ENCODE measurements at regions not wholly inside any gene's neighbourhood (a gene's known extent, or its start where the extent isn't known, plus 50 kb on each side); places are given as distances from the start of the nearest gene placed in this dataset.

GRCh38 chr10:78976825-78977755 lies 91.7 kb upstream of the ZMIZ1 start:
- no peak for DNase-seq

- no peak for DNase-seq
These were observed 88.8 kb upstream of the ZMIZ1 start for GRCh38 chr10:78979938-78980337.

DNA sequence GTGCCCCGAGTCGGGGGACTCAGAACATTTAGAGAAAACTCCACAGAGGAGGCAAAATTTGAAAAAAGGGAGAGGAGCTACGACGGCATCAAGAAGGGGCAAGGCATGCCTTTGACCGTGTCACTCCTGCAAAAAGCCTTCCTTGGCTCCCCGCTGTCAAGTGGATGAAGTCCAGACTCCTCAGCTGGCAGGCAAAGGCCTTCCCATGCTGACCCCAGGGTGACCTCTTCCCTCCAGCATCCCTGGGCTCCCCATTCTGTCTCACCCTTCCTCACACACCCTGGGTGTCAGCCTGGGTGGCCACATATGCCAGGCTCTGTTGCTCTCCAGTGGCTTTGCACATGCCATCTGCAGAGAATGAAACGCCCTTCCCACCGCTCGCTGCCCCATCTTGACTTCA lies 88.4 kb upstream of the ZMIZ1 start:
- DNase-seq, result no peak

DNA sequence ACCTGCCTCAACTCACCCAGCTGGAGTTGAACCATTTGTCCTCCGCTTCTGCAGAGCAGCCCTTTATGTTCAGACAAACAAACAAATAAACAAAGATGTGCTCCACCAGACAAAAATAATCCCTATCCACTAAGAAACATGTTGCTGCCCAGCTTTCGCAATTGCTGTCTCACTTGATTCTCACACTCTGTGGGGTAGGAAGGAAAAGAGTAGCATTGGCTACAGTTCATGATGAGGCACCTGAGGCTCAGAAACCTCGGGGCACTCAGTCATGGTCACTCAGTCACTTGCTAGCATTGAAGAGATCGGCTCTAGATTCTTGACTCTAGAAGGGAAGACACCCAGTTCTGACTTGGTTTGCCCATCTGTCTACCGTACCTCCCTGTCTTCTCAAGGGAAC lies 88.0 kb upstream of the ZMIZ1 start:
- DNase-seq, result no peak

DNA sequence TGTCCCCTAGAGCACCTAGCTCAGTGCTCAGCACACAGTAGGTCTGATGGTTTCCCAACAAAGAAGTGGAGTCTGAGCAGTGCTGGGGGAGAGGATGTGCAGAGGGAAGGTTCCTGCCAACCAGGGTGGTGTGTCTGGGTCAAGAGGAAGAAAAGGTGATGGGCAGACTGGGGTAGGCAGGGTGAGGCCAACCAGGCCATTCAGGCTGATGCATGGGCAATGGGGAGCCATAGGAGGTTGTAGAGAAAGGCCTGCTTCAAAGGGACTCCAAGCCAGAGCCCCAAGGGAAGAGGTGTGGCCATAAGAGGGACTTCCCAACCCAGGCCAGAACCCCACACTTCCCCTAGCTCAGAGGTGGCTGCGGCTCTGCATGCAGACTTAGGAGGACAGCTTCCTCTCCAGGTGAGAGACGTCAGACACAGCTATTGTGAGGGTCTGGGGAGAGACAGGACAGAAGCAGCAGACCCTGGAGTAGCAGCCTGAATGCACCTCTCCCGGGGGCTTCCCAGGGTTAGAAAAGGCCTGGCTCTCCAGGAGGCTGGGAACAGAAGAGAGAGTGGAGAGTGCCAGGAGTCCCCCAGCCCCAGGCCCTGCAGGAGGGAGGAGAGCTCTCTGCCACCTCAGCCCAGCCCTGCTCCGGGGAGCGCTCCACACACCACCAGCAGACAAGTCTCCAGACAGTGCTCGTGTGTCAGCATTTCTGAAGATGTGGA lies 87.4 kb upstream of the ZMIZ1 start:
- DNase-seq, result no peak

GRCh38 chr10:78981970-78982281 lies 86.8 kb upstream of the ZMIZ1 start:
- no peak for DNase-seq

DNA sequence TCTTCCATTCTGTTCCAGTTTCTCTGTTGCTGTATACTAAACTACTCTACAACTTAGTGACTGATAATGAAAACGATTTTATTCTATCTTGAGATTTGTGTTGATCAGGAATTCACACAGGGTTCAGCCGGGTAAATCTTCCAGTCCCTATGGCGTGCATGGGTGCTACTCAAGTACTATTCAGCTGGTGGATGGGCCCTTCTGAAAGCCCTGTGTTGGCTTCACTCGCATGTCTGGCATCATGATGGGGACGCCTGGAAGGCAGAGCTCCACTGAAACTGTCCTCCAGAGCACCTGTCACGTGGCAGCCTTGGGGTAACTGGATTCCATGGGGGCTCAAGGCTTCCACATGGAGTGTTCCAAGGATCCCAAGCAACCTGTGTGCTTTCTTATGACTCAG lies 86.0 kb upstream of the ZMIZ1 start:
- DNase-seq, result no peak

DNA sequence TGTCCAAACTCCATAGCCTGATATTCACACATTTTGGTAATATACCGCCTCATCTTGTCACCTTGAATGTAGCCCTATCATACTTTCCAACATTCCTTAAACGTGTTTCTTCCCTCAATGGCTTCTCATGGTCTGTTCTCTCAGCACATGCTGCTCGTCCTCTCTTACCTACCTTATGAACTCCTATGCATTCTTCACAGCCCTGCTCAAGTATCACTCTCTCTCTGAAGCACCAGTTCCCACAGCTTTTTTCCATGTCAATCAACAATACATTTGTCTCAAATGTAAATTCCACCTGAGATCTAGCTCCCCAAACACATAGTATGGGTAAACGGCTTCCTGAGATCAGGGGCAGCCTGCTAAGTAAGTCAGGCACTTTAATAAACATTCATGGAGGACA lies 85.2 kb upstream of the ZMIZ1 start:
- no peak for DNase-seq

DNA sequence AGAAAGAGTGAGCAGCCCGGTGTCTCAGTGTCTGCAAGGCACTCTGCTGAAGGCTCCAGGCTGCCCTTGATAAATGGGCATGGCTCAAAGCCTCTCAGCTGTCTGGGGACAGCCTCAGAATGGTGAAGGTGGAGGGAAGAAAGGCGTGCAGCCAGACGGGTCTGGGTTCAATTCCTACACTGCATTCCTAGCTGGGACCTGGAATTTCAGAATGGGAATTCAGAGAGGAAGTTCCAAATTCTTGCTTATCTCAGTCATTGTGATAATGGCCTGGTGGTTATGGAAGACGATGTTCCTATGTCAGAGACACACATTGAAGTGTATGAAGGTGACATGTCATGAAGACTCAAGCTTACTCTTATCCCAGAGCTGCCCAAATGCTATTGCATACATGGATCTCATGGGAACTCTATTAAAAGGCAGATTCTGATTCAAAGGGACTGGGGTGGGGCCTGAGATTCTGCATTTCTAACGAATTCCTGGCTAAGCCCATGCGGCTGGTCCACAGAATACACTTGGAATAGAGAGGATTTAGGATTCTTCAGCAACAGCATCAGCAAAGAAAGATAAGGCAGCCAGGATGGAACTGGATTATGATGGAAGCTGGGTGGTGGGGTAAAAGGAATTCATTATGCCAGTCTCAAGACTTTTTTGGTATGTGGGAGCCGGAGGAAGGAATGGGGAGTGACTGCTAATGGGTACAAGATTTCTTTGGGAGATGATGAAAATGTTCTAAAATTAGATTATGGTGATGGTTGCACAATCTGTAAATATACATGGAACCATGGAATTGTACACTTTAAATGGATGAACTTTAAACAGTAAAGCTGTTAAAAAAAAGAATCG lies 82.6 kb upstream of the ZMIZ1 start:
- no peak for DNase-seq

DNA sequence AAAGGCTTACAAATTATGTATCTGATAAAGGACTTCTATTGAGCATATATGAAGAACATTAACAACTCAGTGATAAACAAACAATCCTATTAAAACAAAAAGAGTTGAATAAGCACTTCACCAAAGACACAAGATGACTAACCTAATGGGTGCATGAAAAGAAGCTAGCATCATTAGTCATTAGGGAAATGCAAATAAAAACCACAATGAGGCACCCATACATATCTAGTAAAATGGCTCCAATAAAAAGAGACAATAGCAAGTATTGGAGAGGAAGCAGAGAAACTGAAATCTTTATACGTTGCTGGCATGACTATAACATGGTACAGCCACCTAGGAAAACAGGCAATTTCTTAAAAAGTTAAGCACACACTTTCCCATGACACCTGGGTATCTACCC lies 77.6 kb upstream of the ZMIZ1 start:
- no peak for DNase-seq

GRCh38 chr10:78992333-78992732 lies 76.4 kb upstream of the ZMIZ1 start:
- no peak for DNase-seq

GRCh38 chr10:78993261-78993945 lies 75.4 kb upstream of the ZMIZ1 start:
- DNase-seq, result no peak

- no peak for DNase-seq
These were observed 72.6 kb upstream of the ZMIZ1 start for GRCh38 chr10:78995987-78996791.

GRCh38 chr10:78996792-78997129 lies 72.0 kb upstream of the ZMIZ1 start:
- no peak for DNase-seq

GRCh38 chr10:78997635-78998618 lies 70.8 kb upstream of the ZMIZ1 start:
- no peak for DNase-seq

GRCh38 chr10:79001082-79001885 lies 67.5 kb upstream of the ZMIZ1 start:
- DNase-seq, result no peak

DNA sequence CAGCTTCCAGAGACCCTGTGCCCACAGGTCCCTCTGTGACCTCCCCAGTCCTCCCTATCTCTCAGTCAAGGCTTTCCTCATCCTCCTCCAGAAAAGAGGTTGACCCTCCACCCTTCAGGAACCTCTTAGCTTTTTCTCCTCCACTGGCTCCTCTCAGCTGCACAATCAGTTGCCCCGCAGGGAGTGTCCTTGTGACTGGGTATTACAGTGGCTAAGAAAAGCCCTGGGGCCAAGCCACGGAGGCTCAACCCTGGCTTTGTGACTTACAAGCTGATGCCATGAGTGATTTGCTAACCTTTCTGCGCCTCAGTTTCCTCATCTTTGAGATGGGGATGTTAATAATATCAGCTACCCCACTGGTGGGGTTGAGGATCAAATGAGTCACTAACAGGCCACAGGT lies 66.4 kb upstream of the ZMIZ1 start:
- no peak for DNase-seq

DNA sequence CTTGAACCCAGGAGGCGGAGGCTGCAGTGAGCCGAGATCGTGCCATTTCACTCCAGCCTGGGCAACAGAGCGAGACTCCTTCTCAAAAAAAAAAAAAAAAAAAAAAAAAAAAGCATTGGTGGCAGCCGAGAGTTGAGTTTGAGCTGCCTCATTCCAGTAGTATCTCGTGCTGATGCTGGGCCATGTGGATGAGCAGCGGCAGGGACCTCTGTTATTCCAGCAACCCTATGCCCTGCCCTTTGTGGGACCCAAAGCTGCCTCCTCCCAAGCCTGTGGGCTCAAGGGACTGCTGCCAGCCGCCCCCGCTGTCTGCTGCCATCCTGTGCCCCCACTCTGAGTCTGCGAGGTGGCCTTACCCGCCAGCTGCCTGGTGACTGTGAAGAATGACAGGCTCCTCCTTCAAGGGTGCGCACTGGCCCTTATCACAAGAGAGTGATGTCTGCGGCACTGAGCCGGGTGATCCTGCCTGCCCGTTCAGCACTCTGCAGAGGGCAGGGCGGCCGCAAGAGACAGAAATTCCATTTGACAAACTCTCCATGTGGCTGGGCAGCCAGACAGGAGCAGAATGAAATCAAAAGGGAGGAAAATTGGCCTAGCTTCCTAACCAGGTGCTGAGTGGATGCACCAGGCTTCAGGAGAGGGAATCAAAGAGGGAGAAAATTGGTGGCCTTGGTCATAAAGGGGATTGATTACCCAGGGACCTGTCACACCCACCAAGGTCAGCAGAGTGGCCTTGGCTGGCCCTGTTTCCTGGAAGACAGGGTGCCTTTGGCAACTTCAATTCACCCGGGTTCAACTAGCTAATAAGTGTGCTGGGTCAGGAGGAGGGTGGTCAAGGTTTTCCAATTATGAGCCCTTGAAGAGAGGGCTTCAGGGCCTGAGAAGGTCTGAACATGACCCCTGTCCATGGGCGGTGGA lies 65.3 kb upstream of the ZMIZ1 start:
- no peak for DNase-seq

DNA sequence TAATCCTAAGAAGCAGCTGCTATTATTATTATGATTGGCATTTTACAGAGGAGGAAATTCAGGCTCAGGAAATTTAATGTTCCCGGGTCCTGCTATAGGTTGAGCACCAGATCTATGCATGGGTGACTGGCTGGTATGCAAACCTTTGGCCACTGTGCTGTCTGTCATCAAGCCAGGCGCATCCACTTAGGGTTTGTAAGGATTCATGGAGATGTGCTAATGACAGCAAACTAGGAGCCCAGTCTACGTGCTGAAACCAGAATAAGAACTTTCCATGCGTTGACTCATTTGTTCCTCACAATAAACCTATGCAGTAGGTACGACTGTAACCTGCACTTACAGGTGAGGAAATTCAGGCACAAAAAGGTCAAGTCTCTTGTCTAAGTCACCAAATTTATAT lies 64.5 kb upstream of the ZMIZ1 start:
- DNase-seq, result no peak

All from NCI-H524 treated with DMSO at 0.1 percent for 48 hours (cell line).